Motor neuron (in vitro differentiated cells): ENCODE measurements at regions not wholly inside any gene's neighbourhood (a gene's known extent, or its start where the extent isn't known, plus 50 kb on each side); places are given as distances from the start of the nearest gene placed in this dataset.

ENCODE experiments used
- ATAC-seq, 8 experiments: fragments of 200-7000 bp; cut with Tn5 transposase; replicated peaks in 6 of 8; 2 replicates each; pipeline ENCODE4 v1.8.0; 2021; ENCODE audit warnings: mild to moderate bottlenecking in 8 of 8, moderate library complexity in 8 of 8
- H3K27ac ChIP-seq, 2 donors: fragments of 250-450 bp; sonication (Bioruptor Pico); 2 replicates each; pipeline ENCODE4 v1.9.0; 2021; ENCODE audit warnings: antibody characterized with exemption in 2 of 2, mild to moderate bottlenecking in 2 of 2, moderate library complexity in 1 of 2
- H3K4me1 ChIP-seq, 2 donors: fragments of 250-450 bp; sonication (Bioruptor Pico); replicated peaks in 1 of 2; 2 replicates each; pipeline ENCODE4 v1.6.1; 2021; ENCODE audit warnings: antibody characterized with exemption in 2 of 2, mild to moderate bottlenecking in 2 of 2, moderate library complexity in 1 of 2
- H3K4me3 ChIP-seq, 5 donors: fragments of 250-450 bp; sonication (Bioruptor Pico); 2 replicates each; pipeline ENCODE4 v1.9.0; 2021; ENCODE audit warnings: antibody characterized with exemption in 5 of 5, mild to moderate bottlenecking in 5 of 5, moderate library complexity in 4 of 5
- WGBS, 10 experiments: fragments of 450-650 bp; shearing (Covaris generic); methylation state at CpG; one replicate each; pipeline ENCODE4 v1.0.0; 2022; 5-methylcytosine and 5-hydroxymethylcytosine counted together
- in situ Hi-C, 9 experiments: fragments of 400-800 bp; cut with MboI; loops; one replicate each; pipeline ENCODE4 v1.15.0; 2021; ENCODE audit warnings: low sequenced_read_pairs in 9 of 9, low pct_unique_long_range_greater_than_20kb in 2 of 9; ENCODE audit not compliant: unreplicated experiment in 9 of 9

GRCh38 chr3:117160176-117160575 is 450.6 kb downstream of the TUSC7 start:
- Histone ChIP-seq H3K4me3 (no peak overlapping the region), H3K27ac (no peak overlapping the region), H3K4me1 (peaks cover 0 to 22% of the 10 kb centered on the region in 2 donors)
- WGBS, 10 experiments = 17 to 100% (median 70%) methylated on average over 1 to 3 of the region's 3 CpGs
- no peak for ATAC-seq
- in situ Hi-C loops = no loop called here

DNA sequence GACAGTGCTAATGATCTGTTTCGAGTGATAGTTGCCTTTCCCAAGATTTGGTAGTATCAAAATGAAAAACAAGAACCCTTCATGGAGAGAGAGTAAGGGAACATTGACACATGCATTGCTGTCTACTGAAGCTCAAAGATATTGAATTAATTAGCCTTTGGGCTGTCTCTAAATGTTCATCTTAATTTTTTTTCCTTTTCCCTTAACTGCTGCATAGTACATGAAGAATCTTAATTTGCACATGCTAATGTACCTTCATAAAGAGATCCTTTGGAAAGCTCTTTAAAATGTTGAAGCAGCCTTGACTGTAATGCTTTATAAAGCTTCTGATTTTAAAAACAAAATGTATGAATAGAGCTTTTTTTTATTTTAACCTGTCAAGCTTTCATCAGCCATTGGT is 452.2 kb downstream of the TUSC7 start:
- in situ Hi-C loops = no loop called here
- peak in 2 of 8 experiments; percentile 52 to 67 for ATAC-seq
- Histone ChIP-seq H3K27ac (no peak overlapping the region), H3K4me1 (peaks cover 5 to 10% of the 10 kb centered on the region in 2 donors), H3K4me3 (no peak overlapping the region)
- 0 to 100% (median 91%) methylated on average over 1 of the region's 1 CpG; no CpG with 5 or more reads in 2 of the 10 experiments for WGBS, 10 experiments

DNA sequence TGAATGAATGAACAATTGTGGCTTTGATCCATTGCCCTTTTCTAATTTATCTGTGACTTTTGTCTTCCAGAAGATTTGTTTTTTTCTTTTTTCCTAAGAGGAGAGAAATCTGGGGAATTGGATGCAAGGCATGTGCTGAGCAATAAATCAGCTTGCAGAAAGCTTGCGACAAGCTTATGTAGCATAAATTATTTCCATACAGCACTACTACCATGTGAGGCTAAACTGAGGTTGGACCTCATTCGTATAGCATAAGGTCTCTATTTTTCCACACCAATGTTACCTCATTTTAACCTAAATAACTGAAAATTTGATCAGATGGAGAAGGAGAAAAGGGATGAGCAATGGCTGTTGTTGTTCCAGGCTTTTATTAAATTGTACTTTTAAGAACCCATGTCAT is 455.6 kb downstream of the TUSC7 start:
- H3K4me1 ChIP-seq = peaks cover 5 to 19% of the 10 kb centered on the region in 2 donors
- no peak overlapping the region for H3K4me3 ChIP-seq
- ATAC-seq = peak in 3 of 8 experiments; percentile 52 to 64 (median 63)
- in situ Hi-C loops = no loop called here
- WGBS, 10 experiments = 0 to 80% (median 46%) methylated on average over 1 to 2 of the region's 2 CpGs; no CpG with 5 or more reads in 2 of the 10 experiments
- H3K27ac ChIP-seq = no peak overlapping the region

DNA sequence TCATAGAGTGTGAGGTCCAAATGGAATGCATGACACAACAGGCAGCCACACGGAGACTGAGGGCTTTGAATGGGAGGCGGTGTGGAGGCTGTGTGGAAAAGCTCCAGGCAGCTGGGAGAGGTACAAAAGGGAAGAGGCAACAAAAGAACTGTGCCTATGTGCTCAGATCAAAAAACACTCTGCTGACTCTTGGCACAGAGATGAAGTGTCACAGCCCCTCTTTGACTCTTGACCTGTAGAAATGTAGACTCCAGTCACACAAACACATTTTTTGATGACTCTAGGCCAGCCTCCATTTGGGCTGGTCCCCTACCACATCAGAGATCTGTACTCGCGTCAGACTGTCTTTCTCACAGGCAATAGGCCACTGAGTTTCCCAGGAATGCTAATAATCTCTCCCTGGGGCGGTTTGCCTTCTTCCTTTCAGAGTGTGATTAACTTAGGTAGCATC is 456.0 kb downstream of the TUSC7 start:
- Histone ChIP-seq H3K4me3 (no peak overlapping the region), H3K4me1 (peaks cover 5 to 19% of the 10 kb centered on the region in 2 donors), H3K27ac (no peak overlapping the region)
- peak; percentile 29 to 90 (median 82) for ATAC-seq
- in situ Hi-C loops = no loop called here
- WGBS, 10 experiments = 0 to 57% (median 23%) methylated on average over 2 to 4 of the region's 5 CpGs; no CpG with 5 or more reads in 4 of the 10 experiments

DNA sequence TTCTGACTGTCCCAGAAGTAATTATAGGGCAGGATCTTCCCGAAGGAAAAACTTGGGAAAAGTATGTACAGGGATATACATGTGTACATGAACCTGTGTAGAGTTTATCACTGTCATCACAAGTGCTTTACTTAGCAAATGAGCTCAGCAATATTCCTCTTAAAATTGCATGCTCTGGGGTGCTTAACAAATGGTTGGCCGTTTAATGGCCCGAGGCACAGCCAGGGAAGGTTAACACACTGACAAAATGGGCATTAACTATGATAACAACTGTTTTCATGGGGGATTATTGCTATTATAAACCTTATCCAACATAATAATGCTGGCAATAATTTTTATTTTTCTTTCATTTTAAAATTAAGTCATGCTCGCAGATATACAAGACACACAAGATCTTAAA is 459.3 kb downstream of the TUSC7 start:
- 17 to 82% (median 68%) methylated on average over 2 to 4 of the region's 4 CpGs; no CpG with 5 or more reads in 1 of the 10 experiments for WGBS, 10 experiments
- in situ Hi-C loops = no loop called here
- Histone ChIP-seq H3K4me3 (no peak overlapping the region), H3K4me1 (peaks cover 7 to 24% of the 10 kb centered on the region in 2 donors), H3K27ac (no peak overlapping the region)
- ATAC-seq = peak in 1 of 8 experiments; percentile 46

DNA sequence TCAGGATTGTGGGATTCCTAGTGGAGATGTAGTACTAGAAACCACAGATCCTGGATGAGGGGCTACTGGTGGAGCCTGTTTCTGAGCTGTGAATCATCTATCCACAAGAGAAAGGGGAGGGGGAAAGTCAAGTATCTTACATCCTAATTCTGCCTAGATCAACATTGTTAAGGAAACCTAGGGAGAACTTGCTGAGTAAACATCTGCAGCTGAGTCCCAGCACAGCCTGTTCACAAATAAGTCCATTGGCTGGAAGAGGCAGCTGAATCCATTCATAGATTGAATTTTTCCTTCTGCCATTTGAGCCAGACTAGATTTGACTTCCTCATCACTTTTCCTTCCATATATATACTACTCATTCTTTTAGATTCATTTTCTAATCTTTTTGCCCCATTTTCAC is 460.5 kb downstream of the TUSC7 start:
- in situ Hi-C loops = no loop called here
- peaks cover 7 to 24% of the 10 kb centered on the region in 2 donors for H3K4me1 ChIP-seq
- peak in 1 of 8 experiments; percentile 71 for ATAC-seq
- no peak overlapping the region for H3K4me3 ChIP-seq
- H3K27ac ChIP-seq = no peak overlapping the region

DNA sequence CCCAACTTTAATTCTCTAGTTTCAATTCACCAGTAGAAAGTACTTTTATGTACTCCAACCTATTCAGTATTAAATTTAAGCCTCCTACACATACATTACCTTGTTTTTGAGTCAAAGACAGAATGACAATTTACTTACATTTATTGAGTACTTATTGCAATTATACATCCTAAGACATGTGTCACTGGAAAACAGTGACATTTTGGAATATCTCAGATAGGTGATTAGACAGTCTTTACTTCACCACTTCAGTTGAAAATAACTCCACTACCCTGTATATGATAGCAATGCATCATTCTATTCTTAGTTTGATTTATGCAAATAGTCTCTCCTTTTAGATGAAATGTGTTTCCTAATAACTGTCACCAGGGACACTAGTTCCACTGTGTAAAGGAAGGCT is 461.5 kb downstream of the TUSC7 start:
- no peak for ATAC-seq
- in situ Hi-C loops = no loop called here
- Histone ChIP-seq H3K4me1 (peaks cover 2 to 24% of the 10 kb centered on the region in 2 donors), H3K27ac (no peak overlapping the region), H3K4me3 (no peak overlapping the region)

GRCh38 chr3:117172426-117172825 is 462.8 kb downstream of the TUSC7 start:
- Histone ChIP-seq H3K27ac (no peak overlapping the region), H3K4me3 (no peak overlapping the region), H3K4me1 (peaks cover 2 to 24% of the 10 kb centered on the region in 2 donors)
- in situ Hi-C loops = no loop called here
- WGBS, 10 experiments = 0 to 100% (median 56%) methylated on average over 1 of the region's 1 CpG; no CpG with 5 or more reads in 4 of the 10 experiments
- no peak for ATAC-seq

DNA sequence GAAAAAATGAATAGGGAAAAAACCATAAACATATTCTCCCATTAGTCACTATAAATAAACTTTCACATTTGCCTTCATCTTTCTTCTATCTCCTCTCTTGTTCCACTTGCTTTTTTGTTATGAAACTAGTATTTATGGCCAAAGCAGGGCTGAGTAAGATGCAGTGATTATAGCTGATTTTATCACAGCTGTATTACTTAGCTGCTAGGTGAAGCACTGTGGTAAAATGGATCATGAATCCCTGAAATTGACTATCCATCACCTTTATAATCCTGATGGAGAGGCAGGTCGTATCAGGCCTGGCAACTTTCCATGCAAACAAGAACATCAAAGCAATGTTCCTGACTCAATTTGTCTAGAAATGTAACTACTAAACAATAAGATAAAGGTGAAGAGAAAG is 471.6 kb downstream of the TUSC7 start:
- Histone ChIP-seq H3K27ac (no peak overlapping the region), H3K4me3 (no peak overlapping the region), H3K4me1 (peaks cover 0 to 7% of the 10 kb centered on the region in 2 donors)
- peak in 1 of 8 experiments; percentile 64 for ATAC-seq
- in situ Hi-C loops = loop anchor here in 1 of 9 experiments (25.0 kb wide), 1 partner anchor 156 kb away; no protein-coding TSS in a partner anchor
- WGBS, 10 experiments = 0 to 80% (median 25%) methylated on average over 1 of the region's 1 CpG; no CpG with 5 or more reads in 2 of the 10 experiments

GRCh38 chr3:117184574-117184973 is 475.0 kb downstream of the TUSC7 start:
- in situ Hi-C loops = loop anchor here in 1 of 9 experiments (25.0 kb wide), 1 partner anchor 153 kb away; no protein-coding TSS in a partner anchor
- Histone ChIP-seq H3K4me1 (peaks cover 0 to 7% of the 10 kb centered on the region in 2 donors), H3K27ac (no peak overlapping the region), H3K4me3 (no peak overlapping the region)
- ATAC-seq = no peak
- 0 to 100% (median 89%) methylated on average over 2 to 4 of the region's 4 CpGs; no CpG with 5 or more reads in 1 of the 10 experiments for WGBS, 10 experiments

- Histone ChIP-seq H3K4me1 (no peaks in the 10 kb centered on the region), H3K4me3 (no peak overlapping the region), H3K27ac (no peak overlapping the region)
- ATAC-seq = no peak
- in situ Hi-C loops = loop anchor here in 1 of 9 experiments (25.0 kb wide), 1 partner anchor 146 kb away; no protein-coding TSS in a partner anchor
- 38 to 100% (median 85%) methylated on average over 1 of the region's 1 CpG; no CpG with 5 or more reads in 4 of the 10 experiments for WGBS, 10 experiments
These were observed 481.7 kb downstream of the TUSC7 start for GRCh38 chr3:117191245-117191644.

DNA sequence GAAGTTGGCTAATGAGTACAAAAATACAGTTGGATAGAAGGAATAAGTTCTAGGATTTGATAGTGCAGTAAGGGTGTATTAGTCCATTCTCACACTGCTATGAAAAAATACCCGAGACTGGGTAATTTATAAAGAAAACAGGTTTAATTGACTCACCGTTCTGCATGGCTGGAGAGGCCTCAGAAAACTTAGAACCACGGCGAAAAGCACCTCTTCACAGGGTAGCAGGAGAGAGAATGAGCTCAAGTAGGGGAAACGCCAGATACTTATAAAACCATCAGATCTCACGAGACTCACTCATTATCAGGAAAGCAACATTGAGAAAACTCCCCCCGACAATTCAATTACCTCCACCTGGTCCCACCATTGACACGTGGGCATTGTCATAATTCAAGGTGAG is 483.3 kb downstream of the TUSC7 start:
- H3K27ac ChIP-seq = no peak overlapping the region
- in situ Hi-C loops = loop anchor here in 1 of 9 experiments (25.0 kb wide), 1 partner anchor 144 kb away; no protein-coding TSS in a partner anchor
- no peak for ATAC-seq
- WGBS, 10 experiments = 3 to 98% (median 87%) methylated on average over 2 to 8 of the region's 8 CpGs
- no peak overlapping the region for H3K4me3 ChIP-seq
- no peaks in the 10 kb centered on the region for H3K4me1 ChIP-seq

DNA sequence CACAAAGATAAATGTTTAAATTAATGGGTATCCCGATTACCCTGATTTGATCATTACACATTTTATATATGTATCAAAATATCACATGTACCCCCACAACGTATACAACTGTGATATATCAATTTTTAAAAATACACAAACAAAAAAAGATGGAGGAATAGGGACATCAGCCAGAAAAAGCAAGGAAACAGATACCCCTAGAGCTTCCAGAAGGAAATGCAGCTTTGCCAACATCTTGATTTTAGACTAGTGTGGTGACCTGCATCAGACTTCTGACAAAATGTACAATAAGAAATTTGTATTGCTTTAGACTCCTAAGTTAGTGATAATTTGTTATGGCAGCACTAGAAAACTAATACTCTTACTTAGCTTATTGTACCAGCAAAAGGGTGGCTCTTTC is 483.8 kb downstream of the TUSC7 start:
- in situ Hi-C loops = loop anchor here in 1 of 9 experiments (25.0 kb wide), 1 partner anchor 144 kb away; no protein-coding TSS in a partner anchor
- no peaks in the 10 kb centered on the region for H3K4me1 ChIP-seq
- no peak overlapping the region for H3K27ac ChIP-seq
- WGBS, 10 experiments = 0 to 100% (median 76%) methylated on average over 1 to 2 of the region's 2 CpGs
- ATAC-seq = peak in 1 of 8 experiments; percentile 31
- H3K4me3 ChIP-seq = no peak overlapping the region

DNA sequence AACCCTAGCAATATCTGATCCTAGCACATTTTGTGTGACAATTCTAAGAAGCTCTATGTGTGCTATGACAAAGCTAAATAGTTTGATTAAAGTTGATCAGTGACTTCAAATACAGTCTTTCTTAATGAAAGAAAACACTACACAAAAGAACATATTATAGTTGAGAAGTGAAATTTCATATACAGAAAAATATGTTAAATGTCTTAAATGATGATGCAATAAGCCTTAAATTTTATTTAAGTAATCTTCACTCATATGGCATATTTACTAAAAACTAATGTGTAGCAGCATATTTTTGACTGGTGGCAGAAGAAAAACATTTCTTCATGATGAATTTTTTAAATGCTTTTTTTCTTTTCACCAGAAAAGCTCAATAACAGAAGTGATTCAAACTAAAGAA is 485.5 kb downstream of the TUSC7 start:
- in situ Hi-C loops = loop anchor here in 1 of 9 experiments (25.0 kb wide), 1 partner anchor 142 kb away; no protein-coding TSS in a partner anchor
- no peak overlapping the region for H3K27ac ChIP-seq
- ATAC-seq = no peak
- H3K4me1 ChIP-seq = peaks cover 0 to 1% of the 10 kb centered on the region in 2 donors
- no peak overlapping the region for H3K4me3 ChIP-seq
